ENCODE measurements at regions not wholly inside any gene's neighbourhood (a gene's known extent, or its start where the extent isn't known, plus 50 kb on each side); places are given as distances from the start of the nearest gene placed in this dataset.

DNA sequence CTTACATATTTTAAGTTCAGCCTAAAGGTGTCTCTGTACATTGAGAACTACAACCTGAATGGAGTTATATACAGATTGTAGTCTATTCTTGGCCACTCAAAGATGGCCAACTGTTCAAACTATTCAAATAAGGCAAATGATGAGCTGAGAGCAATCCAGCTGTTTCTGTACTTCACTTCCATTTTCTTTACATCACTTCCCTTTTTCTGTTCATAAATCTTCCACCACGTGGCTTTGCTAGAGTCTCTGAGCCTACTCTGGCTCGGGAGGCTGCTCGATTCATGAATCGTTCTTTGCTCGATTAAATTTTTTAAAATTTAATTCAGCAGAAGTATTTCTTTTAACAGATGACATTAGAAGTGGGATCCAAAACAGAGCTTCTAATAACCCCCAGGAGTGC lies 879.7 kb downstream of the GALC start:
- Histone ChIP-seq H3K56ac (ENCODE audit: extremely low read depth, insufficient read depth, low read length) (no peak overlapping the region), H3K27me3 (ENCODE audit: control insufficient read depth, insufficient read depth, low read length) (no peaks in the 10 kb centered on the region), H3K4me1 (ENCODE audit: control insufficient read depth, insufficient read depth, low read length) (peaks cover 2% of the 10 kb centered on the region), H3K9ac (ENCODE audit: low read depth, low read length) (no peak overlapping the region), H3K27ac (ENCODE audit: insufficient read depth, low read length) (no peak overlapping the region), H2AFZ (replicated peaks; ENCODE audit: low read length, poor library complexity) (no peak overlapping the region), H2AK9ac (replicated peaks; ENCODE audit: low read depth, low read length, poor library complexity) (no peak overlapping the region), H3K4ac (ENCODE audit: low read depth, low read length) (no peak overlapping the region), H2AK5ac (ENCODE audit: low read depth, low read length) (no peak overlapping the region), H2BK15ac (ENCODE audit: low read depth, low read length) (no peak overlapping the region), H2BK20ac (ENCODE audit: low read depth, low read length) (no peak overlapping the region), H3K4me2 (ENCODE audit: low read depth, low read length) (no peak overlapping the region), H4K91ac (ENCODE audit: insufficient read depth, low read depth, low read length) (no peak overlapping the region), H3K18ac (ENCODE audit: low read depth, low read length) (no peak overlapping the region), H3K14ac (replicated peaks; ENCODE audit: low read depth, low read length) (no peak overlapping the region), H3K9me1 (ENCODE audit: insufficient read depth, low read length) (no peaks in the 10 kb centered on the region), H4K8ac (ENCODE audit: low read depth in 2 of 2, low read length in 2 of 2) (no peak overlapping the region), H3K36me3 (ENCODE audit: control insufficient read depth, insufficient read depth, low read length) (no peaks in the 10 kb centered on the region), H3K79me1 (ENCODE audit: low read depth in 1 of 2, low read length in 2 of 2) (no peaks in the 10 kb centered on the region), H2BK120ac (ENCODE audit: low read depth, low read length) (no peak overlapping the region), H4K20me1 (ENCODE audit: insufficient read depth, low read length) (no peaks in the 10 kb centered on the region), H3K4me3 (ENCODE audit: insufficient read depth, low read depth, low read length) (no peak overlapping the region), H3K9me3 (ENCODE audit: control insufficient read depth, insufficient read depth, low read length) (no peaks in the 10 kb centered on the region), H4K5ac (ENCODE audit: low read depth, low read length) (no peak overlapping the region), H2BK5ac (ENCODE audit: low read depth, low read length, poor library complexity, severe bottlenecking) (no peak overlapping the region), H3K23ac (ENCODE audit: low read depth, low read length) (no peak overlapping the region)
- POLR2A ChIA-PET (ENCODE audit: unreplicated experiment): no interaction called here
- in situ Hi-C loops (cut with MboI; ENCODE audit: low sequenced_read_pairs) (no loop called here), intact Hi-C loops (cut with micrococcal nuclease) (no loop called here), dilution Hi-C loops (cut with HindIII; ENCODE audit: low sequenced_read_pairs, unreplicated experiment) (no loop called here)
- WGBS, 2 experiments (ENCODE audit: extremely low coverage in 2 of 2, insufficient read length in 1 of 2): no CpG with 5 or more reads among the region's 5 CpGs
- BruUV-seq (replicated peaks): no TSS peak
- no peak for DNase-seq
- CTCF ChIA-PET: interaction anchor here (1.1 kb wide), 1 partner anchor 11 kb away, joined by 3 read pairs; no protein-coding TSS in a partner anchor
- ATAC-seq (ENCODE audit: low read depth): no peak
- TF ChIP-seq RCOR1 (IDR thresholded peaks at IDR 0.05; ENCODE audit: insufficient replicate concordance, low read length) (no peak), NFE2L2 (IDR thresholded peaks at IDR 0.05; ENCODE audit: low read depth, low read length) (no peak), MAFK (IDR thresholded peaks at IDR 0.05; ENCODE audit: low read depth, low read length) (no peak), ELK1 (IDR thresholded peaks at IDR 0.05; ENCODE audit: borderline replicate concordance, low read depth, low read length) (no peak), SMC3 (IDR thresholded peaks at IDR 0.05; ENCODE audit: low read depth, low read length) (no peak), BHLHE40 (IDR thresholded peaks at IDR 0.05; ENCODE audit: low read depth, low read length) (no peak), POLR2A (IDR thresholded peaks at IDR 0.05; ENCODE audit: low read depth, low read length) (no peak), RAD21 (IDR thresholded peaks at IDR 0.05; ENCODE audit: low read length) (no peak), USF2 (IDR thresholded peaks at IDR 0.05; ENCODE audit: low read depth, low read length) (no peak)

Data from IMR-90 (cell line).